CD4-positive, alpha-beta T cell treated with Interleukin-6 at 100 ng/mL for 8 hours (primary cell): ENCODE measurements at regions not wholly inside any gene's neighbourhood (a gene's known extent, or its start where the extent isn't known, plus 50 kb on each side); places are given as distances from the start of the nearest gene placed in this dataset.
"Not testable (repeated sequence)": the region's sequence is repeated elsewhere in the genome, so short reads cannot be mapped to it uniquely, and the experiment has no call there.

Experiments used
- DNase-seq: peaks from one replicate; pipeline ENCODE4 v3.0.0-alpha.2; 2020; ENCODE audit warnings: mixed read lengths, low spot score

DNA sequence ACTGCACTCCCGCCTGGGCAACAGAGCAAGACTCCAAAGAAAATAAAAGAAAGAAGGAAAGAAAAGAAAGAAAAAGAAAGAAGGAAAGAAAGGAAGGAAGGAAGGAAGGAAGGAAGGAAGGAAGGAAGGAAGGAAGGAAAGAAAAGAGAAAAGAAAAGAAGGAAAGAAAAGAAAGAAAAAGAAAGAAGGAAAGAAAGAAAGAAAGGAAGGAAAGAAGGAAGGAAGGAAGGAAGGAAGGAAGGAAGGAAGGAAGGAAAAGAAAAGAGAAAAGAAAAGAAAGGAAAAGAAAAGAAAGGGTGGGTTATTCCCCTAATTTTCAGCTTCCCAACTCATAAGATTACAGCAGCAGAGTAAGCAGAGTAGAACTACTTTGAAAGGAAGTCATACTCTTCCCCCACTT lies 64.4 kb downstream of the TMEM200C start:
- not testable (repeated sequence) for DNase-seq

DNA sequence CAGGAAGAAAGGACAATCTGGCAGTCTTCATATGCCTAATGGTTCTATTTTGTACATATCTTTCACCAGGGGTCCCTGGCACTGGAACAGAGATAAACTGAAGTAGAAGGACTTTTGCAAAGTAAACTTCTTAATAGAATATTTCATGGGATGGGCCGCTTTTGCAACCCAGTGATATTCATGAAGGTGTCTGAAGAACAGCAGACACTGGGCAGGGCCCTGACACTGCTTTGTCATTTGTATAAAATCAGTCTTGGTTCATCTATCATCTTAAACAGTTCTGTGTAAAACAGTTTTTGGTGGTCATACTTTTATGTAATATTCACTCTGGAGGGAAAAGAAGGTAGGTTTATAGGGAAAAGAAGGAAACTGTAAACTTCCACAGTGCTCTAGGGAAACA lies 66.4 kb downstream of the TMEM200C start:
- DNase-seq, result no peak

DNA sequence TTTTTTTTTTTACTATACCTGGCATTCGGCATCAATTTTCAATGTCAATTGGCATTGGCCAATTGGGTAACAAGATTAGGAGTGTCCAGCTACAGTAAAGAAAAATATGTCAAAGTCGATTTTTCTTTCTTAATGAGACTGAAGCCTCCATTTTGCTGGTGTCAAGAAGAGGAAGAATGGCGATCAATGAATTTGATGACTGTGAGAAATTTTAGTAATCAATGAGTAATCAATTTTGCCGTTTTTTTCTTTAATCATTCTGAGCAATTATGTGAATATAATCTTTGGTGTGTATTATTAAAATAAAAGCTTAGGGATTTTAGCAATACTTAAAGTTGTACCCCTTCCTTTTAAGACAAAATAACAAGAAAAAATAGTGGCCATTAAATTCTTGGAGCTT lies 69.7 kb downstream of the TMEM200C start:
- no peak for DNase-seq

DNA sequence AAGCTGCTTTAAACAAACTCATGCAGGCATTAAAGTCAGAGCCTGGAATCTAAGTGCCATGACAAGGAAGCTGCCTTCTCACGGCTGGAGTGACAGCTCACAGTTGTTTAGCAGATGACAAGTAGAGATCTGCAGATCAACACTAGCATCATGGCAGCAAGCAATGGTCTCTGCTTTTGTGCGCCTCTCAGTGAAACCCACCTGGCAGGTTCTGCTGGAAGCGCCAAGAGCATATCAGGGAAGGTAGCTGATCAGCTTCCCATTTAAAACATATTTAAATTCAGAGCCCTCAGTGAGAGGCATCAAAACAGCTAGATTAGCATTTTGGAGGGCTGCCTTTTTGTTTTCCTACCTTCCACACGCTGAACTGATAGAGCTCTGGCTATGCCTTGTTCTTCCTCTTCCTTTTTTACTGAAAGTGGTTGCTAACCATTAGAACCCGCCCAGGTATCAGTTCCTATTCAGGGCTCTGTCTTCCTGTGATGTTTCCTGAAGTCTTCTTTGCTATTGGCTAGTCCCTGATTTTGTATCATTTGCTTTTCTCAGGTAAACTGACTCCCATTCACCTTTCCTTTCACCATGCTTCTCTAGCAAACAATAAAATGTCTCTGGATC lies 70.8 kb downstream of the TMEM200C start:
- no peak for DNase-seq

- DNase-seq, result no peak
Observed at GRCh38 chr18:5817816-5818215, 77.5 kb downstream of the TMEM200C start.

GRCh38 chr18:5806860-5807259 lies 88.5 kb downstream of the TMEM200C start:
- DNase-seq, result no peak

GRCh38 chr18:5787936-5788335 lies 107.4 kb downstream of the TMEM200C start:
- no peak for DNase-seq

GRCh38 chr18:5779922-5780321 lies 115.4 kb downstream of the TMEM200C start:
- no peak for DNase-seq

DNA sequence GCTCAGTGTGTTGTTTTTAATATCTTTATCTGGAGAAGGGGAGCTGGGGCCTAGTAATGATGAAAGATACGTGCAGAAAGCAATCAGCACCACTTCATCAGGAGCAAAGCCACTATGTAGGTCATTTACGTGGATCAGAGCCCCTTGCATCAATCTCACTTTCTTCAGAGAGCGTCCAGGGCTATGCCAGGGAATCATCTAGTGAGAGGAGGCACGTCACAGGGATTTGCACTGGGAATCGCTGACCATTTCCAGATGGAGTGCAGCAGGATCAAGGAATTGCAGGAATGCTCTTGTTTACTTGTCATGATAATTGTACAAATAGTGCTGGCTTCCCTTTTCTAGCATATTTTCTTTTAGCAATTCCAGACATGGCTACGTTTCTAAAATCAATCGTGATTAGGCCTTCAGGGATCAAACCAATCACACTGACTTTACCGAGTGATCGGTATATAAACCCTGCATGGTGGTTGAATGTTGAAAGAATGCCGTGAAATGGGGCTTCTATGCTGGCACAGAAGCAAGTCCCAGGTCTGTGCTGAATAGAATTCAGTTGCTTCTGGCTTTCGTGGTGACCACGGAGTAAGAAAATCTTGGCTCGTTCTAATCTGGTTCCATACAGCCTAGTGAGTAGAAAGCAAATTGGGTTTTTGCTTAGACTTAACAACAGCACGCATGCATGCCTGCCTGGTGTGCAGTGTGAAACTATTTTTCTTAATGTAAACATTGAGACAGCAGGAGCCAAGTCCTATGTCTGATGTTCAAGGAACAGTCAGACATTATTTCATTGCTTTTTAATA lies 122.8 kb downstream of the TMEM200C start:
- no peak for DNase-seq

- DNase-seq, result no peak
Observed at GRCh38 chr18:5771343-5771742, 124.0 kb downstream of the TMEM200C start.

GRCh38 chr18:5770176-5770575 lies 125.1 kb downstream of the TMEM200C start:
- DNase-seq, result no peak

GRCh38 chr18:5768454-5768853 lies 126.9 kb downstream of the TMEM200C start:
- no peak for DNase-seq

DNA sequence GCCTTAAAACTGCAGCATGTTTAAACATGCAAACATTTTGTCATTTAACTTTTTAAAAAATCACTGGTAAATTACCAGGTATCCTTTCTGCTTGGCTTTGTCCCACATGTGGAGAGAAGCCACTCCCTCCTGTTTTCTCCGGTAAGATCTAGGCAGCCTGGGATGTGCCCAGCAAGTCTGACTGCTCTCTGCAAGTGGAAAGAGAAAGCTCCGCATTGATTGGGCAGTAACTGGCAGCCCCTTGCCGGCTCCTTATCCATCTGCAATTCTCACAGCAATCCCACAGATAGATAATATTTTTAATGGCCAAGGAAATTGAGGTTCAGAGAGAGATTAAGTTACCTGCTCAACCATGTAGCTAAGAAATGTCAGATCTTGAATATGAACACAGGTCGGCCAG lies 136.1 kb downstream of the TMEM200C start:
- no peak for DNase-seq

GRCh38 chr18:5756823-5757222 lies 138.5 kb downstream of the TMEM200C start:
- DNase-seq, result no peak

DNA sequence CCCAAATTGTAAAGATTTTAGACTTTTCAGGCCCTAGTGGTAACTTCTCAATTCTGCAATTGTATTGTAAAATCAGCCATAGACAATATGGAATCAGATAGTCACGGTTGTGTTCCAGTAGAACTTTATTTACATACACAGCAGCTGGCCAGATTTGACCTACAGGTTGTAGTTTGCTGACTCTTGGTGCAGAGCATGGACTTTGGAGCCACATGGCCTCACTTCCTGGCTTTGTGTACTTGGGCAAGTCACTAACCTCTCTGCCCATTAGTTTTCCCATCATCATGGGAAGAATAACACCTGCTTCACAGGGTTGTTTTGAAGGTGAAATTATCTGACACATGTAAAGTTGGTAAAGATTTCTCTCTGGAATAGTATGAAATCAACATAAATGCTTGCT lies 147.6 kb downstream of the TMEM200C start:
- no peak for DNase-seq

DNA sequence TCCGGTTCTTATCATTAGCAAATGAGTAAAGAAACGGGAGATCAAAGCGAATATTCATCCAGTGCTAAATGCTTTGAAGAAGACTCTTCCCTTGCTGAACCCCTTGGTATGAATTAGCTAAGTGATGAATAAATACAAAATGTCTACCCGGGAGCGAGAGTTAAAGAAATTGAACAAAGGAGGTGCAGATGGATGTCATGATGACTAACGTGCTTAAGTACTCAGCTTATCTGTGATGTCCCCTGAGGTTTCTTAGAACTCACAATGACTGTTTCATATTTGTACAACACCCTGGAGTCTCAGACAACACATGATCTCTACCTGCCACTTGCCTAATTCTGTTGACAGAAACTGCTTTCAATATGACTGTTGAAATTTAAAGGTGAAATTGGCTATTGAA lies 148.5 kb downstream of the TMEM200C start:
- DNase-seq, result no peak

GRCh38 chr18:5744659-5745058 lies 150.7 kb downstream of the TMEM200C start:
- no peak for DNase-seq

DNA sequence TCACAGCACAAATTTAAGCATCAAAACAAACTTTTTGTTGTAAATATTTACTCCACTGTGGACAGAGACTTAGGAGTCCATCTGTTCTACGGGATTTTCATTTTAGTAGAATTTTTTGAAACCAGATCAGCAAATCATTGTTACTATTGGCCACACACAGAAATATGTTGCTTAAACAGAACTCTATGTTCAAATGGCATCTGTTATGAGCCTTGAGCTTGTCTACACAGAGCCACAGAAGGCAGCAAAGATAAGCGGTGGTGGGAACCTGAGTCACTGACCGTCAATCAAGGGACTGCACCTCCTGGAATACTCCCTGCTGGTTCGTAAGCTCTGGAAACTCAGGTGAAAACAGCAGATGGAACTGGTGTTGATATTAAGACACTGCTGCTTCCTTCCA lies 156.8 kb downstream of the TMEM200C start:
- DNase-seq, result no peak

- DNase-seq, result no peak
Observed at GRCh38 chr18:5732318-5732717, 163.0 kb downstream of the TMEM200C start.

DNA sequence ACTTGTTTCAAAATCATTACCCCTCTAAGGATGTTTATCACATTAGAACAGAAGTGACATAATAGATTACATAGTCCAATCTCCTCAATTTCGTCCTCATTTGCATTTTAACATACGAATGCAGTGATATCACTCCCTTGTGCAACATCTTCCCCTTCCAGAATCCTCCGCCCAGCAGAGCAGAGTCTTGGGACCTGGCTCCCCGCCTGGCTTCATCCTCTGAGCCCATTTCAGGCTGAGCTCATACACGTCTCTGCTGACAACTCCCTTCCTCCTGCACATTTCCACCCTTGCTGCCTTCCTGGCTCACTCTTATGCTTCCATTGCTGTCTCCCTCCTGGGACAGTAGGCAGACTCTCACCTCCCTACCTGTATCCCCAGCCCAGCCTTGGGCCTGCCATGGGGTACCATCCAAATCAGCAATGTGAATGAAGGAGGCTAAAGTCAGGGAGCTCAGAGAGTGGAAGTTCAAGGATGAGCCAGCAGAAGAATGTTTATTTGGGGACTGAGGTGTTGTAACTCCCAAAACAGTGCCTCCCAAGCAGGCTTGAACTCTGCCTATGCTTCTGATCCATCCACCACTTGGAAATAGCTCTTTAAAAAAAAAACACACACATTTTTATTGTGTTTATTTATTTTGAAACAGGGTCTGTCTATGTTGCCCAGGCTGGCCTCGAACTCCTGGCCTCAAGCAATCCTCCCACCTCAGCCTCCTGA lies 165.2 kb downstream of the TMEM200C start:
- DNase-seq, result no peak

- DNase-seq, result no peak
Observed at GRCh38 chr18:5728531-5728930, 166.8 kb downstream of the TMEM200C start.

DNA sequence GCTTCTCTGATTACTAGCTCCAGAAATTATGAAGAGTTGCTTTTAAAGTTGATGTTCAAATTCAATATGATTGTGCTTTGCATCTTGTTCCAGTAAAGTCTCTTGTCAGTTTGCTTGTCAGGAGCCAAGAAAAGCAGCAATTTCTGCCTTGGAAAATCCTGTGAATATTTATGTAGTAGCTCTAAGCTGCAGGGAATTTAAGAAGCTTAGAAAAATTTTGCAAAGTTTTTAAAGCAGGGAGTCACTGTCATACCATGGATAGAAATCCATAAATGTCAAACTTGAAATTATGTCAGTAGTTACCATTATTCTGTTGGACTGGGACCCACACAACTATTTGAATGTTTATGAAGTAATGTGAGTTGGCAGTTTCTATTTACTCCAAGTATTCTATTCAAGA lies 169.3 kb downstream of the TMEM200C start:
- DNase-seq, result no peak

DNA sequence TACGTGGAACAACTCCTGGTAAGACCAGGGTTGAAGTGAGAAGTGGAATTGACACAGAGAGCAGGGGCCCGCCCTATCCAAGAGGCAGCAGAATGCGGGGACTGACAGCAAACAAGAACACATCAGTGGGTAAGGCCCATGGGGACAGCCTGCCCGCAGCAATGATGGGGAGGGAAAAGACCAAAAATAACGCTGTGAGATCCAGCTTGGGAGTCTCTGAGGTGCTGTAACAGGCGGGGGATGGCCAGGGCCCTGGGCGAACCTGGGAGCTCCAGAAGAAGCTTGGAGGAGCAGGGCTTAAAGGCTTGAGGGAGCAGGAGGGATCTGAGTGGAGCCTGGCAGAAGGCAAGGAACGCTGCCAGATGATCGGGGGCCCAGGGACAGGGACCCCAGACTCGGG lies 173.4 kb downstream of the TMEM200C start:
- DNase-seq, result no peak
